Lower lobe of right lung (tissue), 2 donors: ENCODE measurements at regions not wholly inside any gene's neighbourhood (a gene's known extent, or its start where the extent isn't known, plus 50 kb on each side); places are given as distances from the start of the nearest gene placed in this dataset.

Source experiments
- ATAC-seq, 2 donors: fragments of 200-7000 bp; cut with Tn5 transposase; one replicate each; pipeline ENCODE4 v1.9.1; 2020 to 2022; ENCODE audit warnings: mild to moderate bottlenecking in 2 of 2, moderate library complexity in 2 of 2
- DNase-seq: peaks from one replicate; pipeline ENCODE4 v3.0.0-alpha.2; 2020
- H3K27ac ChIP-seq: fragments of 200-600 bp; one replicate; pipeline ENCODE4 v1.8.0; 2022
- H3K27me3 ChIP-seq: fragments of 200-600 bp; one replicate; pipeline ENCODE4 v1.8.0; 2022; ENCODE audit warnings: low read depth
- H3K36me3 ChIP-seq: fragments of 200-600 bp; one replicate; pipeline ENCODE4 v1.8.0; 2022; ENCODE audit warnings: mild to moderate bottlenecking
- H3K4me1 ChIP-seq: fragments of 200-600 bp; one replicate; pipeline ENCODE4 v1.8.0; 2022
- H3K4me3 ChIP-seq: fragments of 200-600 bp; one replicate; pipeline ENCODE4 v1.8.0; 2022; ENCODE audit warnings: mild to moderate bottlenecking
- H3K9me3 ChIP-seq: fragments of 200-600 bp; one replicate; pipeline ENCODE4 v1.8.0; 2022
- CTCF ChIP-seq: fragments of 200-600 bp; IDR thresholded peaks from one replicate; pipeline ENCODE4 v1.8.0; 2022; ENCODE audit warnings: antibody characterized with exemption, mild to moderate bottlenecking
- intact Hi-C: fragments of 100-400 bp; cut with DNase I; formaldehyde crosslinking; loops from one replicate; pipeline ENCODE4 v1.11.0; 2022
- donor health status: DM: no; HTN: yes; CAD: no; lungs with severe emphysema.

DNA sequence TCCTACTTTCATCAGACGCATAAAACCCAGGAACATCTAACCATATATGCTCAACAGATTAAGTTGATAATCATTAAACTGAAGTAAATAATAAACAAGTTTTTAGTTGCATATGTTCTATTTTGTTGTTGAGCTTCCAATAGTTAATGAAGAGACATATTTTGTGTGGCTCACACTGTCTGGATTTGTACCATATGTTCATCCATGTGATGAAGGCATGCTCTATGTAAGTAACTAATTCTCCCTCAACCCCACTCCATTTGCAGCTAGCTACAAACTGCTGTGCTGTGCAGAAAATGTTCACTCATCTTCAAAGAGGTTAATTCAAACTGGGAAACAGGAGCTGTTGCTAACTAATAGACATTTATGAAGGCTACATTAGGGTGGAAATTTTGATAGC is 589.7 kb upstream of the LRRC4C start:
- Histone ChIP-seq H3K4me3 (no peak overlapping the region), H3K36me3 (no peaks in the 10 kb centered on the region), H3K9me3 (no peaks in the 10 kb centered on the region), H3K27ac (no peak overlapping the region), H3K27me3 (no peaks in the 10 kb centered on the region), H3K4me1 (no peaks in the 10 kb centered on the region)
- ATAC-seq, result no peak
- TF ChIP-seq CTCF, result no peak
- intact Hi-C loops, result no loop called here
- DNase-seq, result no peak

GRCh38 chr11:42049650-42050049 is 590.2 kb upstream of the LRRC4C start:
- TF ChIP-seq CTCF, result no peak

DNA sequence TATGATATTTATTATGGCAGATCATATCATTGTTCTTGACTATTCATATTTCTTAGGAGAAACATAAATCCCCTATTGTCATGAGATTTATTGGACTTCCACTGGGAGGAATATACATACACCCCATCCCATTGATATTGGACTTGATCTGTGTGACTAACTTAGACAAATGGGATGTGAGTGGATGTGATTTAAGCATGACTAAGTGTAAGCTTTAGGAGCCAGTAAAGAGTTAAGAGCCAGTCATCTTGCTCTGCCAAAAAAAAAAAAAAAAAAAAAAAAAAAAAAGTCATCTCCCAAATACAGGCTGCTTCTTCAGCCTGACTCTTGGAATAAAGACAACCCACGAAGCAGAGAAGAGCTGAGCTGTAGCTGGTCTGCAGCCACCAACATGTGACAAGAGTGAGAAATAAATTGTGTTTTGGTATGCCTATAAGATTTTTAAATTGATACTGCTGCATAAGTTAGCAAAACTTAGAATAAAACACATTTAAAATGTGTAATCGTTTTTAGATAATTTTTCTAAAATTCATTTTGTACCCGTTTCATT is 595.0 kb upstream of the LRRC4C start:
- no peak for ATAC-seq
- intact Hi-C loops, result no loop called here
- no peak for TF ChIP-seq CTCF

More at GRCh38 chr11:42049650-42050049, 590.2 kb upstream of the LRRC4C start:
- Histone ChIP-seq H3K4me1 (no peaks in the 10 kb centered on the region), H3K9me3 (no peaks in the 10 kb centered on the region), H3K36me3 (no peaks in the 10 kb centered on the region), H3K27ac (no peak overlapping the region), H3K27me3 (no peaks in the 10 kb centered on the region), H3K4me3 (no peak overlapping the region)
- DNase-seq, result no peak
- no peak for ATAC-seq
- intact Hi-C loops, result no loop called here

DNA sequence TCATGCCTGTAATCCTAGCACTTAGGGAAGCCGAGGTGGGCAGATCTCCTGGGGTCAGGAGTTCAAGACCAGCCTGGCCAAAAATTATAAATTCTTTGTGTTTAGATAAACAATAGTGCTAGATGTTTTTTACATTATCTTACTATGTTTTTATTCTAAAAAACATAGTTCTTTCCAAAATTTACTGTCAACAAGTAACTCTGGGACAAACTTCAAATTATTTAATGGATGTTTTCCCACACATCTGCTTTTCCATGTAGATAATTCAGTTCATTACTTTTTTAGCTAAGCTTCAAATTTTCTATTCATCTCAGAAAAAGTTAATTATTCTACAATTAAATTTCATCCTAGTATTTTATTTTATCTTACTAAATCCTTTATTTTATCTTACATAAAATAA is 596.2 kb upstream of the LRRC4C start:
- H3K27ac ChIP-seq, result no peak overlapping the region
- no peak for TF ChIP-seq CTCF

More for the DNA sequence above, 595.0 kb upstream of the LRRC4C start:
- Histone ChIP-seq H3K27ac (no peak overlapping the region), H3K27me3 (no peaks in the 10 kb centered on the region), H3K4me1 (no peaks in the 10 kb centered on the region), H3K4me3 (no peak overlapping the region), H3K9me3 (no peaks in the 10 kb centered on the region), H3K36me3 (no peaks in the 10 kb centered on the region)
- DNase-seq, result no peak

DNA sequence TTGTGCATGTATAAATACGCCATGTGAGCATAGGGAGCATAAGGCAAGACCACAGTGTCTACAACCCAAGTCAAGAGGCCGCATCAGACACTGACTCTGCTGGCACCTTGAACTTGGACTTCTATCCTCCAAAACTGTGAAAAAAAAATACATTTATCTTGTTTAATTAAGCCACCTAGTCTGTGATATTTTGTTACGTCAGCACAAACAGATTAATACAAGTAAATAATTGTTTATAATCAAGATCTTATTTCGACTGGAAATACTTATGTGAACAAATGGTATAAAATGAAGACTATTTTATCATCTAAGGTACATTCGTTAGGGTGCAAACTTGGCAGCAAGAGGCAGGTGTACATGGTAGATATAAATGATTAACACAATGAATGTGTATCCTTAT is 599.3 kb upstream of the LRRC4C start:
- no peak overlapping the region for H3K27ac ChIP-seq
- DNase-seq (no peak), ATAC-seq (no peak)
- no peaks in the 10 kb centered on the region for H3K27me3 ChIP-seq
- H3K9me3 ChIP-seq, result no peaks in the 10 kb centered on the region
- no peaks in the 10 kb centered on the region for H3K36me3 ChIP-seq
- TF ChIP-seq CTCF, result no peak
- intact Hi-C loops, result no loop called here
- no peak overlapping the region for H3K4me3 ChIP-seq
- no peaks in the 10 kb centered on the region for H3K4me1 ChIP-seq

More for the DNA sequence above, 596.2 kb upstream of the LRRC4C start:
- Histone ChIP-seq H3K9me3 (no peaks in the 10 kb centered on the region), H3K36me3 (no peaks in the 10 kb centered on the region), H3K4me3 (no peak overlapping the region), H3K4me1 (no peaks in the 10 kb centered on the region), H3K27me3 (no peaks in the 10 kb centered on the region)
- intact Hi-C loops, result no loop called here
- DNase-seq, result no peak
- ATAC-seq, result no peak

- no peak overlapping the region for H3K27ac ChIP-seq
- intact Hi-C loops, result no loop called here
- H3K9me3 ChIP-seq, result no peaks in the 10 kb centered on the region
- no peak overlapping the region for H3K4me3 ChIP-seq
- no peak for TF ChIP-seq CTCF
- H3K36me3 ChIP-seq, result no peaks in the 10 kb centered on the region
- no peak for ATAC-seq
- no peaks in the 10 kb centered on the region for H3K4me1 ChIP-seq
- no peaks in the 10 kb centered on the region for H3K27me3 ChIP-seq
- no peak for DNase-seq
Observed at GRCh38 chr11:42065199-42065598, 605.7 kb upstream of the LRRC4C start.
